Stimulated activated CD4-positive, alpha-beta T cell treated with anti-CD3 and anti-CD28 coated beads, TNF-alpha, amount 100 ng/mL, for 4 hours (primary cell): ENCODE measurements at regions not wholly inside any gene's neighbourhood (a gene's known extent, or its start where the extent isn't known, plus 50 kb on each side); places are given as distances from the start of the nearest gene placed in this dataset.
"Not testable (repeated sequence)": the region's sequence is repeated elsewhere in the genome, so short reads cannot be mapped to it uniquely, and the experiment has no call there.

Source experiments
- DNase-seq, 3 experiments: peaks; one replicate each; pipeline ENCODE4 v3.0.0-alpha.2; 2020; ENCODE audit warnings: low read depth in 3 of 3

DNA sequence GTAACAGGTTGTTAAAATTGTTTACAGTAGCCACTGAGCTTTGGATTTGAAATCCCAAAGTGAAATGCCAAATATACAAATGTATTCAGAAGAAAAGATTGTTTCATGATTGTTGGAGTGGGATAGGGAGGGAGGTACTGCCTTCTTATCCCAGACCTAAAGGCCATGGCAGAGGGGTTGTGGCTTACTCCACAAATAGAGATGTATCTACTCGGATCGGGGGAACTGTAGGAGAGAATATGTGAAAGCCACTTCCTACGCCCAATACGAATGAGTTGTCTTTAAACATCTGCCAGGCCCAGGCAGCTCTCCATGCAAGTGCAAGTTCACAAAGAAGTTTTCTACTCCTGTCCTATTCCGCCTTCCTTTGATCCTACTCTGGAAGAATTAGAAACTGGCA lies 150.2 kb upstream of the PRSS12 start:
- not testable (repeated sequence) for DNase-seq

DNA sequence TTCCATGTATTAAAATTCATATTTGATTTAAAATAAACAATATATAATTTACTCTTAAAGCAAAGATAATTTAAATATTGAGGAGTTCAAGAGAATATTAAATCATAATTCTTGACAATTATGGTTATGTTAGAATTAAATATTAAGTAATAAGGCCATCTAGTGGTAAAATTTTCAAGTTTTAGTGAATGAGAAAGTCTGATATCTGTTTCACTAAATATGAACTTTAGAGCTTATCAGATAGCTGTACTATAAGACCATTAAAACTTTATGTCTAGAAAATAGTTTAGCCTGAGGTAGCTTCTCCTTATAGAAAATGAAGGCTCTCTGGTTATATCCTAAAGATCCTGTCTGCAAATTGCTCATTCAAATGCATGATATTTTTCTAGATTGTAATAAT lies 152.1 kb upstream of the PRSS12 start:
- DNase-seq, result not testable (repeated sequence)

DNA sequence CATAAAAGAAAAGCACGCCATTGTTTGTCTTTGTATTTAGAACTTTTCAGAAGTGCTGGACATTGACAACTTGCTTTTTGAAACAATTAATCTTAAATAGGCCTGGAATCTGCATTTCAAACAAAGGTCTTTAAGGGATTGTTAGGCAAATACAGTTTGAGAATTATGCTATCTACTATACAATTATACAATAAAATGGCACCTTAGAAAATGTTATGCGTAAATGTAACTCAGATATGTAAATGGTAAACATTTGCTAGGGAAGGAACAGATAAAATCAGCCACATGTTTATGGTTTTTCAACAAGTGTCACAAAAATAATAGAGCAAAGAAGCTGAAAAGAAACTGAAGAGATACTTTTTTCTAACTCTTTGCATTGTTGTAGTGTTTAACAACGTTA lies 152.7 kb upstream of the PRSS12 start:
- DNase-seq, result not testable (repeated sequence)

DNA sequence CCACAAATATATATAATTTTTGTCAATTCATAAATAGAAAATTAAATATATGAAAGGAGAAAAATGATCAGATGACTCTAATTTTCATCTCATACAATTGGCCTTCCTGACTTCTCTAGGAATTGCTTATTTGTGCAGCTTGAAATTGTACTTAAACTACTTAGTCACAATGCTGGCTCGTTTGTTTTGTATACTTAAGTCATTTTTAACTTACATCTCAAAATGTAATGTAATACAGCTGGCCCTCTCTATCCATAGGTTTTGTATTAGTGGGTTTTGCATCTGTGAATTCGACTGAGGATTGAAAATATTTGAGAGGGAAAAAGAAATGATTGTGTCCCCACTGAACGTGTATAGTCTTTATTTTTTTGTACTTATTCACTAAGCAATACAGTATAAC lies 160.1 kb upstream of the PRSS12 start:
- not testable (repeated sequence) for DNase-seq

DNA sequence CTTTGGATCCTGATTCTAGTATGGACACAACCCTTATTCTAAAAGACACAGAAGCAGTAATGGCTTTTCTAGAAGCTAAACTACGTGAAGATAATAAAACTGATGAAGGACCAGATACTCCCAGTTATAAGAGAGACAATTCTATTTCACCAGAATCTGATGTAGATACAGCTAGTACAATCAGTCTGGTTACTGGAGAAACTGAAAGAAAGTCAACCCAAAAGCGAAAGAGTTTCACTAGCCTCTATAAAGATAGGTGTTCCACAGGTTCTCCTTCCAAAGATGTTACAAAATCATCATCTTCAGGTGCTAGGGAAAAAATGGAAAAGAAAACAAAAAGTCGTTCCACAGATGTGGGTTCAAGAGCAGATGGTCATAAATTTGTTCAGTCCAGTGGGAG lies 161.5 kb upstream of the PRSS12 start:
- DNase-seq, result not testable (repeated sequence)

DNA sequence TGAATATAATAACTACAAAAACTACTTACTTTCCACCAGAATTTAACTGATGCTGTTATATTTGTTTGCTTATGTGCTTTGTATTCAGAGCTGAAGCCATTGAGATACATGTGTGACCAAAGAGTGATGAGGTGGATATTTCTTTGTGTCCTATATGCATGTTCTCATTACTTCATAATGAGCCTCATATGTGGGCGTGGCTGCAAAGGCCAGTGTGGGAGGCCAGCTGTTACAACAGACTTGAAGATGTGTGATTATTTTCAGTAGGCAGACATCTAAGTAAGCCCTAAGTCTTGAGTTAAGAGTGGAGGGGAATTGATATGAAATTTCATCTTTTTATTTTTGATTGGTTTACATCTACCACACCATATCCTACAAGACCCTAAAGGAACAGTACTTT lies 163.3 kb upstream of the PRSS12 start:
- DNase-seq, result not testable (repeated sequence)

DNA sequence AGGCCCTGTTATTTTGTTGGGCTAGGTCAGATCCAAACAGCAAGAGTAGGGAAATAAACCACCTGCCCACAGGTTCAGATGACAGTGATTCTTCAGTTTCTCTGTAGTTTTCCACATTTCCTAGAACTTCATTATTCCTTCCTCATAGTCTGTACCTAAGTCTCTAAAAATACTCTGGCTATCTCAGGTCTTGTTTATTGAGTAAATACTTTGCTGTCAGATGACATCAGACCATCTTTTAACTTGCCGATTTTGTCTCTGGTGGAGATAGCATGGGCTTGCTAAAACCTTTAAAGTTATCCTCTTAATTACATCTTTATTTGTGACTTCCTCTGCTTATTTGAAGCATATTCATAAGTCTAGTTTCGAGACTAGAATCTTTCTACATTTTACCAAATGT lies 155.1 kb upstream of the METTL14 start:
- not testable (repeated sequence) for DNase-seq

DNA sequence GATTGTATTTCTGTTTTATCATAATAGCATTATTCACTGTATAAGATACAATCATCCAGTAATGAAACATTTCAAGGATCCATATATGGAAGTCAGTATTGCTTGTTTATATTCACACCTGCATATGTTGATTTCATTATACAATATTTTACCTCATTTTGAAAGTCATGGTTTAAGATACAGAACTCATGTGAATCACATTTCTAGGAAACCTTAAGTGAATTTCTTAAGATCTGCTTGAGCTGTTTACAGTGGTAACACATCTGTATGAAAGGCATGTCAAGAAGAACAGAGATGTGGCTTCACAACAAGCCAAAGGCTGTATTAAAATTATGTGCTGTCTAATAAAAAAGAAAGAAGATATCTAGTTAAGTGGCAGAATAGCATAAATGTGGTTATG lies 153.2 kb upstream of the METTL14 start:
- DNase-seq, result not testable (repeated sequence)

DNA sequence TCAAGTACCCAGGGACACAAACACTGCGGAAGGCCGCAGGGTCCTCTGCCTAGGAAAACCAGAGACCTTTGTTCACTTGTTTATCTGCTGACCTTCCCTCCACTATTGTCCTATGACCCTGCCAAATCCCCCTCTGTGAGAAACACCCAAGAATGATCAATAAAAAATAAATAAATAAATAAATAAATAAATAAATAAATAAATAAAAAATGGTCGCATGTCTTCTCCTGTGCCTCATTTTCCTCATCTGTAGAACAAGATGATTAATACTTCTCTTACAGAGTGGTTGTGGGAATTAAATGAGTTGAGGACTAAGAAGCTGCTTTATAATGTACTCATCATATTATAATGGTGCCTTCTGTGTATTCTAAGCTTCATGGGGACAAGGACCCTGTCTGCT lies 149.4 kb upstream of the METTL14 start:
- DNase-seq, result not testable (repeated sequence)

DNA sequence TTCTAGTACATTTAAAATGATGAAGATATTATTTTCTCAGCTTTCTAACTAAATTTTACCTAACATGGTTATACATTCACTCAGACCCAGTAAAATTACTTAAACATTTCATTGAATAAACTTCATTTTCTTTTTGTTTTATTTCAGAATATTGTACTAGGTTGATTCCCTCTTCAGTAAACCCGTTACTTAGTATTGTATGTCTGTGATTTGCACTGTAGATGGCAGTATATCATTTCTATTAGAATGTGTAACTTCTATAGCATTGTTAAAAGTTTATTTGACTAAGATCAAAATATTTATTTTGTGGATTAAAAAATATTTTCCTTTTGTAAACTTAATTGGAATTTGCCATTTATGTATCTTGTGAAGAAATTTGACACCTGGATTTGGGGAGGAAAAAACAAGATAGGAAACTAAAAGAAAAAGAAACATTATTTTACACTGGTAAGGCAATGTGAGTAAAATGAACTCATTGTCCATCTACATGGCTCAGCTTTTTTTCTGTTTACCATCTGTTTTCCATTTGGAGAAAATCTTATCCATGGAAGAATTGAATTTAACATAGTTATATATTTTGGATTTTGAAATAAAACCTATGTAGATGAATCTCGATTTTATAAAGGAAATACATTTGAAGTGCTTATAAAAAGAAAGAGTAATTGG lies 145.6 kb upstream of the METTL14 start:
- not testable (repeated sequence) for DNase-seq

DNA sequence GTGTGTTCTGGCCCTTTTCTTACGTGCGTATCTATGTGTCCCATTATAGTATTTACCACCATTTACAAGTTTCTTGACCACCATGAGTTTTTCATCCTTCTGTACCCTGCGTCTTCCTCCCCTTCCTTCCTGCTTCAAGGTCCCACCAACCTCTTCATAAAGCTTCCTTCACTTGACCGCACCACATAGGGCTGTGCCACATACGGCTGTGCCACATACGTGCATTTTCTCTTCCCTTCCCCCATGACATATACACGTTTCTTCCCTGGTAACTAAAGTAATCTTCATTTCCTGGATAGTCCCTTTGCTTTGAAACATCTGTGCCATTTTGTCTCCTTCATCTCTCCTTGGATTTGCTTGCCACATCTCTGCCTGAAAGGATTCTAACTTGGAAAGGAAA lies 128.6 kb upstream of the METTL14 start:
- DNase-seq, result not testable (repeated sequence)

DNA sequence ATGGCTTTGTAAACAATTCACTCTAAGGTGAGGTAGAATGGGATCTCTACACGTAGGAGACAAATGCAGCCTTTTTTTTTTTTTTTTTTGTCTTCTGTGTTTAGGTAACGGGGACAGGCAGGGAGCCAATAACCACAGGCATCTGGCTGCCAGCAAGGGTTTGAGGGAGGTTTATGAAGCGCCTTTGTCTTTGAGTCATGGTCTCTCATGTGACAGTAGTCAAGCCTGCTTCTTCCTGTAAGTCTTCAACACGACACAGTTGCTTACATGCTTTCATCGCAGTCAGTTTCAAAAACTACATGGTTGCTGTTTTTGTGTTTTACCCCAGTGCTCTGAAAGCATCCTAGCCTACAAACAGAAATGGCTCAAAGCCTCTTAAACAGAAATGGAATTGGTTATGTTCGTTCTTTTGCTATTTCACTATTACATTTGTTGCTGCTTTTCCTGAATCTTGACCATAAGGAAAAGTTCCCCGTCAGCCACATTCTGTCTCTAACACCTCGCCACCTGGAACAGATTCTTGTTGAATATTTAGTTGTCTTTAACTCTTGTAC lies 127.8 kb upstream of the METTL14 start:
- DNase-seq, result no peak

DNA sequence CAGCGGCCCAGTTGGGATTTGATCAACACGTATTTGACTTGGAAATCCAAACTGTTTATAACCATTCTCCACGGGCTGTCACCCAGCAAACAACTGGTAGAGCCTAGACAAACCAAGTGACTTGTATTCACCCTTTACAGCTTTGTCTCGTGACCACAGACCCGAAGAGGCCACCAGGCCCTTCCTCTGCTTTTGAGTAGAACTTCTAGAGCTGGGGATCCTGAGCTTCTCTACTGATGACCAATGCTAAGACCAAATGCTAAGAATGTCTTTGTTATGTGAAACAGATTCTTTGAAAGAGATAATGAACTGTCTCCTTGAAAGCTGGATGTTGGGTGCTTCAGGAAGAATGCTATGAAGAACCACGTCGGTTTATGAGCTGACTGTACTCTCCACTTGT lies 127.0 kb upstream of the METTL14 start:
- not testable (repeated sequence) for DNase-seq

DNA sequence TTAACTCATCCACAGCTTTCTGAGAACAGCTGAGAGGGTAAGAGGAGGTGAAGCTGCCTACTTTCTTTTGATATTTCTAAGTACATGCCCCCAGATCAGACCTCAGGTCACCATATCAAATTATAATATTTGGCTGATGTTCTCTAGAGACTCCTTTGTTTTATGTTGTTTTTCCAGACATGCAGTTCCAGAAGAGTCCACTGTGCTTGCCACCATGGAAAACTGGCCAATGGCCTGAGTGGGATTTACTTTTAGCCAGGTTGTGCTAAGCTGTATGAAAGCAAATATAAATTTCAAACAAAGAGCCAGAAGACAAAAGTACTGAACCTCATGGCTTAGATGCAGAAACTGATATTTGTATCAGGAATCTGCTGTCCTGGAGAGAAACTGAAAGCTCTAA lies 123.6 kb upstream of the METTL14 start:
- DNase-seq, result not testable (repeated sequence)

DNA sequence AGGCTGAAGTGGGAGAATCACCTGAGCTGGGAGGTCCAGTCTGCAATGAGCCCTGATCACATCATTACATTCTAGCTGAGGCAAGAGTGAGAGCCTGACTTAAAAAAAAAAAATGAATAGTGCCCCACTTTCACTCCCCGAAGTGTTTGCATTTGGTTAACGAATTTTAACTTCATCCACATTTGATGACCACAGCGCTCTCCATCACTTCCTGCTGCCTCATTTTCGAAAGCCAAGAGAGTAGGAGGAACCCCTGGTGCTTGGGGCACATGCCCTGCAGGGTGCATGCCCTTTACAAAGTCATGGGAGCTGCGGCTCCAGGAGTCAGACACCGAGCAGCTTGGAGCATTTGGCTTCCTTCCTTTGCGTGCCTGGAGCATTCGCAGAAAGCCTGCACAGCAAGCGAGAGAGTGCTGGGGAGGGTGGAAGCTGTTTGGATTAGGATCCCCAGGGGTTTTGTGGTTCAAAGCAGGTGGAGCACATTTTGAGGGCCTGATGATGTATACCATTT lies 119.1 kb upstream of the METTL14 start:
- DNase-seq, result not testable (repeated sequence)

DNA sequence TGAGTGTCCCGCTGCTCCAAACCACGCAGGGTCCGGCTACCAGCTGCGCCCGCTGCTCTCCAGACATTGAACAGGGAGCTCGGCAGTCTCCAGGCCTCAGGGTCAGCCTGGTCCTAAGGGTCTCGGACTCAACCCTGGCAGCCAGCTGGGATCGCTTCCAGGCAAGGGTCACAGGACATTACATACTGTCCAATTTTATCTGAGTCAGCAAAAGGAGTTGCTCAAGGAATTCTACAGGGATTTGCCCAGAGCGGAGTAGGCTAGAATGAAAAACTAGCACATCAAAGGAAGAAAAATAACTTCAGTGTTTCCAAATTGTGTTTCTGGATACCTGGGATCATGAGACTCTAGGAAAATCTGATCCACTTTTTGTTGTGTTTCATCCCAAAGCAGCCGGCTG lies 112.2 kb upstream of the METTL14 start:
- DNase-seq, result not testable (repeated sequence)

DNA sequence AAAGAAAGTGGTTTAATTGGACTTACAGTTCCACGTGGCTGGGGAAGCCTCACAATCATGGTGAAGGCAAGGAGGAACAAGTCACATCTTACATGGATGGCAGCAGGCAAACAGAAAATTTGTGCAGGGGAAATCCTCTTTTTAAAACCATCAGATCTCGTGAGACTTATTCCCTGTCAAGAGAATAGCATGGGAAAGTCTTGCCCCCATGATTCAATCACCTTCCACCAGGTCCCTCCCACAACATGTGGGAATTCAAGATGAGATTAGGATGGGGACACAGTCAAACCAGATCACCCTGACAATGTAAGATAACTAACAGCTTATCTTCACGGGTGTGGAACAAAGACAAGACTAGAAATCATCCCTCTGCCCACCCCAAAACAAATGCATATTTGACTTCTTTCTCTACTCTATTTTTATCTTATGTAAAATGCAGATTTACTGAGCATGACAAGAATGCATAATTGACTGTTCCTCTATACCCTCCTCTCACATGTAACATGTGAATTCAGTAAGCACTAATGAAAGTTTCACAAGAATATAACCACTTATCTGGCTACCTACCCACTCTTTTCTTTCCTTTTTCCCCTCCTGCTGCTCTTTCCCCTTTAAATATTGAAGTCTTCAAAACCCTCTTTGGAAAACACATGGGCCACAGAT lies 110.8 kb upstream of the METTL14 start:
- DNase-seq, result not testable (repeated sequence)

DNA sequence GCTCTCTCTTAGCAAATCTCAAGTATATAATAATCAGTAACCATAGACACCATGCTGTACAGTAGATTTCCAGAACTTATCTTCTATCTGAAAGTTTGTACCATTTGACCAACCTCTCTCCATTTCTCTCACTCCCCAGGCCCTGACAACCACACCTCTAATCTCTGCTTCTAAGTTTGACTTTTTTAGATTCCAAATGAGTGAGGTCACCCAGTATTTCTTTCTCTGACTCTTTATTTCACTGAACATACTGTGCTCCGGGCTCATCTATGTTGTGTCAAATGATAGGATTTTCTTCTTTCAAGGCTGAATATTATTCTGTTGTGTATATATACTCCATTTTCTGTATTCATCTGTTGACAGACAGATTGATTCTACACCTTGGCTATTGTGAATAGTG lies 110.1 kb upstream of the METTL14 start:
- DNase-seq, result not testable (repeated sequence)

DNA sequence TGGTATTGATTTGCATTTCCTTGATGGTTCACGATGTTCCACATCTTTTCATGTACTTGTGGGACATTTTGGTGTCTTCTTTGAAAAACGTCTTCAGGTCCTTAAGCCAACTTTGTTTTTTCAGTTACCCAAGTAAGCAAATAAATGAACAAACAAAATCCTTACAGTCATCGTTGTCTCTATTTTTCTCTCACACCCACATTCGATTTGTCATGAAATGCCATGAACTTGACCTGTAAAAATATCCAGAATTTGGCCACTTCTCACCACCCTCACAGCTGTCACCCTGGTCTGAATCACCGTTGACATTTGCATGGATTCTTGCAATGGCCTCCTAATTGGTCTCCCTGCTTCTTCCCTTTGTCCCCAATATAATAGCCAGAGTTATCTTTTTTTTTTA lies 109.5 kb upstream of the METTL14 start:
- DNase-seq, result not testable (repeated sequence)

DNA sequence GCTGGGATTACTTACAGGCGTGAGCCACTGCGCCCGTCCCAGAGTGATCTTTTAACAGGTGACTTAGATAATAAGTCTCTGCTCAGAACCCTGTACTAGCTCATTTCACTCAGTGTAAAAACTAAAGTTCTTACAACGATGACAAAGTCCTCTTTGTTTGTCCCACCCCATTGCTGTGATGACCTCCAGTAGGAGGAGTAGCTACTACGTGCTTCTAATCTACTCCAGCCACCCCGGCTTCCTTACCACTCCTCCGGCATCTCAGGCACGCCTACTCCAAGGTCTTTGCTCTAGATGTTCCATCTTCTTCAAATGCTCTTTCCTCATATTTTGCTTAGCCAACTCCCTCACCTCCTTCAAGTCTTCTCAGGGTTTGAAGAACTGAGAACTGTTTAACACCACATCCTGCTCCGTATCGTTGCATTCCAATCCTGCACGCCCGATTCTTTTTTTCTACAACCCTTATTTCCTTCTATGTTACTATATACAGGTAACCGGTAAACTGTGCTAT lies 108.4 kb upstream of the METTL14 start:
- not testable (repeated sequence) for DNase-seq

DNA sequence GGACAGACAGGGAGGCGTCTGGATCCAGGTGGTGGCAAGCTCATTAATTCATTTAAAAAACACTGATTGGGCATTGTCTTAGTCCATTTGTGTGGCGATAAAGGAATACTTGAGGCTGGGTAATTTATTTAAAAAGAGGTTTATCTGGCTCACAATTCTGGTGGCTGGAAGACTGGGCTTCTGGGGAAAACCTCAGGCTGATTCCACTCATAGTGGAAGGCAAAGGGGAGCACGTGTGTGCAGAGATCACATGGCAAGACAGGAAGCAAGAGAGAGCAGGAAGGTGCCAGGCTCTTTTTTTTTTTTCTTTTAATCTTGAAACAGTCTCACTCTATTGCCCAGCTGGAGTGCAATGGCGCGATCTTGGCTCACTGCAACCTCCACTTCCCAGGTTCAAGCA lies 100.2 kb upstream of the METTL14 start:
- DNase-seq, result no peak

DNA sequence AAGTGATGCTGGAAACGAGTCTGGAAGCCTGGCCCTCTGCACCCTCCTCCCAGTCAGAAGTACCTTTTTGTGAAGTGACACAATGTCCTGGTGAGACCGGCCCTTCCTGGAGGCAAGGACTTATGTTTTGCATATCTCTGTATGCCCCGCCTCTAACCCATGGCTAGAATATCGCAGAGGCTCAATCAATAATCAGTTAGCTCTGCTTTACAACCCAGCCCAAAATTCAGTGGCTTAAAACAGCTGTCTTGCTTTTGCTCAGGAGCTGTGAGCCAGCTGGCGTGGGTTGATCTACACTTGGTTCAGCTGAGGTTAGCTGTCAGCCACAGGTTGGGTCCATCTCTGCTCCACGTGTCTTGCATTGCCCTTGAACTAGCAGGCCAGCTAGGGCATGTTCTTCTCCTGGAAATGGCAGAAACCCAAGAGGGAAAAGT lies 98.8 kb upstream of the METTL14 start:
- DNase-seq, result no peak
